GM18520 (cell line): ENCODE measurements at regions not wholly inside any gene's neighbourhood (a gene's known extent, or its start where the extent isn't known, plus 50 kb on each side); places are given as distances from the start of the nearest gene placed in this dataset.

ENCODE experiments used
- ATAC-seq: cut with Tn5 transposase; IDR thresholded peaks from one replicate; pipeline ENCODE4 v1.9.1; 2021; ENCODE audit not compliant: unreplicated experiment

- ATAC-seq, result no peak
These were observed 225.9 kb upstream of the CHST9 start for GRCh38 chr18:27411013-27411412.

DNA sequence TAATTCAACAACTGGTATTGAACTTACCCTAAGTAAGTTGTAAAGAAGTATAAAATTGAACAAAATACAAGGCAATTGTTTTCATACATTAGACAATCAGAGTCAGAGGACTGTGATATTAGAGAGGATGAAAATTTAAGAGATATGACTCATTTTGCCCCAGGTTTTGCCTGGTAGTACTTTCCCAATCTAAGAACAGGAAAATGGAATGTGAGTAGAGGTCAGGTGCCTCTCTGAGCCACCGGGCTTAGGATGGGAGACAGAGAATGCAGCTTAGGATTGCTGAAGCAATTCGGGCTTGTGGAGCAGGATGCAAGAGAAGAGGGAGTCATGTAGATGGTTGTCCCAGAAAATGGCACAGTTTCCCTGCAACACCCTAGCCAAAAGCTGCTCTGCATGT is 219.7 kb upstream of the CHST9 start:
- ATAC-seq, result no peak

DNA sequence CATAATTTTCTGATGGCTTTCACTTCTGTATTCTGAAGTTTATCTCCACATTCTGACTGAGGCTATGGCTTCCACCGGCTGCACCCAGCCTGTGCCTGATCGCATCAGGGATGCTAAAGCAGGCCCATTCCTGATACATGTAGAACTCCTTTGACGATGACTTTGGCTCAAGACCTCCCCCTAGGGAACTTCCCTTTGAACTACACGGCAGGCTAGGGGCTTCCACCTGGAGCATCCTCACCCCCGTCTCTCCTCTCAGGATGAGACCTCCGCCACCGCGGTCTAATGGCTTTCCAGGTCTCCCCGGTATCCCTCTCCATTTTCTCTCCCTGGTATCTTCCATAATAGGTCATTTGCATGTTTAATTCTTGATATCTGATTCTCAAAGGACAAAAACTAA is 214.9 kb upstream of the CHST9 start:
- ATAC-seq, result no peak

- ATAC-seq, result no peak
These were observed 210.6 kb upstream of the CHST9 start for GRCh38 chr18:27395752-27396151.

DNA sequence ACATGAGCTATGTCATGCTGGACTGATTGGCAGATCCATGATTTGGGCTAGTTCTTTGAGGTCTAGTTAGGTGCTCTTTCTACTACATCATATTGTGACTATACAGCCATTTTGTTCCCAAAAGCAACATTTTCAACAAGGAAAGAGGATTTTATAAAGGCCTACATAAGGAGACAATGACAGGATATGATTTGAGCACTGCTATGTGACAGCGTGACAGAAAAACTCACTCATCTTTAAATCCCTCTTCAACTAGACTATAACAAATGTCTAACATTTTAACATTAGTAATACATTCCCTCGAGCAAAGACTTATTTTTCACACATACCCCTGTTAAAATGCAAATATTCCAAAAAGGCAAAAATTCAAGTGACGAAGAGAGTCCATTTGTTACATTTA is 209.6 kb upstream of the CHST9 start:
- no peak for ATAC-seq

GRCh38 chr18:27382567-27383216 is 197.6 kb upstream of the CHST9 start:
- no peak for ATAC-seq

- ATAC-seq, result no peak
These were observed 193.5 kb upstream of the CHST9 start for GRCh38 chr18:27378431-27379095.

DNA sequence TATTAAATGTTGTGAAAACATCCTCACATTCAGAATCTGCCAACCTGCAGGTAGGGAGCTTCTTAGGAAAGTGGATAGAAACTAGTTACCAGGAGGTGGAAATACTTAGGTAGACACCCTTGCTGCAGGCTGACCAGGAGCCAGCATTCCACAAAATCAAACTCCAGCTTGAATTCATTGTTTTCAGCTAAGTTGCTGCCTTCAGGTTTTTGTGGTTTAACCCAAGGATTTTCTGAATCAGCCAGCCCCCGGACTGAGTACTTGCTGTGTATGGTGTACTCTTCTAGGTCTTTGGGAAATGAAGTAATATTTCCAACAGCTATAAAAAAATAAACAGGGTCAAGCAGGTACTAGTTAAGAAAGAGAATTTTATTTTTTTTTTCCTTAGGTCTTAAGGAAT is 192.1 kb upstream of the CHST9 start:
- ATAC-seq, result no peak

DNA sequence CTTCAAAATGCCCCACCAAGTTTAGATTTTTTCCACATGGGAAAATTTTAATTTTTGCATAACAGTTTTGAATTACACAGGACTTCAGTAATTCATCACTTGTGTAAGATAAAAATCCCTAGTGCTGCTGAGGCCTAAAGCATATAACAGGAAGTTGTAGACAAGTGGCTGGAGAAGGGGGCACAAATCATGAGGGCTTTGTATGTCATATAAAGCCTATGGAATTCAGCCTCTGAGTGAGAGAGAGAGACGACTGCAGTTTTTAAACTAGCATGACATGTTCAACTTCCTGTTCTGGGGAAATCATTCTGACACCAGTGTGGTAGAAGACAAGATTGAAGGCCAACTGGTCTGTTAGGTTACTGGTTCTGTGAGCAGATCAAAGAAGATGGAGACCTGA is 187.3 kb upstream of the CHST9 start:
- no peak for ATAC-seq

- no peak for ATAC-seq
These were observed 181.6 kb upstream of the CHST9 start for GRCh38 chr18:27366665-27367064.

- no peak for ATAC-seq
These were observed 181.0 kb upstream of the CHST9 start for GRCh38 chr18:27366151-27366550.

GRCh38 chr18:27363872-27364271 is 178.8 kb upstream of the CHST9 start:
- no peak for ATAC-seq

DNA sequence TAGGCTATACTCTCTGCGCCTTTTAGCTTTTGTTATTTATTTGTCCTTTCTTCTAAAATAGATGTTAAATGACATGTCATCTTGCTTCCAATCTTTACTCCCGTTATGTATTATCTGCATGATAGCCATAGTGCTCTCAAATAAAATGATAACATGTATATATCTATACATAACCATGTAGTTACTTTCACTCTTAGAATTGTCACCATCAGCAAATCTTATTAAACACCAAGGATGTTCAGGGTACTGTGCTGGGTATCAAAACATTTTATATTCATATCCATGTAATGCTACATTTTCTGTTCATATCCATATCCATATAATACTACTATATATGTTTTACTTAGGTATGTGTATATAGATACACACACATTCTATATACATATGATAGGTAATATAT is 176.4 kb upstream of the CHST9 start:
- no peak for ATAC-seq

GRCh38 chr18:27355308-27355707 is 170.2 kb upstream of the CHST9 start:
- no peak for ATAC-seq

DNA sequence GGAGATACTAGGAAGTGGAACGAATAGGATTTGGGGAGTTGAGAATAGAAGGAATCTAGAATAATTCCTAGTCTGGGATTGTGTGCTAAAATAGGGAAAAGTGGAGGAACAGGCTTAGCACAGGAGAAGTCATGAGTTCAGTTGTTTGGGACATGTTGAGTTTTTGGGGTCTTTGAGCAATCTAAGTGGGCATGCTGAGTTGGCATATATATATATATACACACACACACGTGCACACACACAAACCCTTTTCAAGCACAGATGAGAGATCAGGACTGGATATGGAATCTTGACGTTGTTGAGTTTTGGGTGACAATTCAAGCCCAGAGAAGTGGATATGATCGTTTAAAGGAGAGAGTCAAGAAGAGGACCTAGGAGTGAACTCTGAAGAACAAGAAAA is 168.2 kb upstream of the CHST9 start:
- ATAC-seq, result no peak

DNA sequence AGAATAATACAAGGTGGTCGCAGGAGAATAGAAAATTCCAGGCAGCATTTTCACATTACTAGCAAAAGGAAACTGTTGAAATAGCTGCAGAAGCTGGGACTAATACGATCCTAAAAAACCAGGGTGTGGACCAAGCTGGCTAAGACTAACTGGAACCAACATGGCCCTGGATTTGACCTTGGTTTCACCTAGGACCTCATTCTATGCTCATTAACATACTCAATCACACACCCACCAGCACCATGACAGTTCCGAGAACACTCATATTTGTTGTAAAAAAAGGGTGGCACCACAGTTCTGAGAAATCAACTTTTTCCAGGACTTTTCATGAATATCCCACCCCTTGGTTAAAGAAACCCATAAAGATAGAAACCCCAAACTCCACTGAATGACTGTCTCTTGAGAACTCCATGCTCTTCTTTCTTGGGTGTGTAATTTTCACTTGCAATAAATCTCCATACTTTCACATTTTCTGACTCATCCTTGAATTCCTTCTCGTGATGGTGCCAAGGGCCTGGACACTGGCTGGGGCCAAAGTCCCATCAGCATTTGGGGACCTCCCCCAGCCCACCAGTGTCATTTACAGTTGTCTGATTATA is 164.3 kb upstream of the CHST9 start:
- no peak for ATAC-seq

DNA sequence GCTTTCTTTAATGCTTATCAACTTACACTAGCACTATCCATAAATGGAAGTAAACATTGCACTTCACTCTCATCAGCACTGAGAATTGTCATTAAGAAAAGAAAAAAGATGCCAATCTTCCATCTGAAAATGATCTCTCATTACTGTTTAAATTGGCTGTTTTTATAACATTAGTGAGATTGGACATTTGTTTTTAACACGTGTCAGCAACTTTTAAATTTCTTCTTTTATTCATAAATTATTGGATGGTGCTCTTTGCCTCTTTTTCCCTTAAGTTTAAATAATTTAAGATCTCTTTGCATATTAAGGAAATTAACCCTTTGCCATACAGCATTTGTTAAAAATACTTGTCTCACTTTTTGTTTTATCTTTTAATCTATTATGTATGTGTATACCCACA is 146.5 kb upstream of the CHST9 start:
- no peak for ATAC-seq

- ATAC-seq, result no peak
These were observed 129.9 kb upstream of the CHST9 start for GRCh38 chr18:27314996-27315395.

DNA sequence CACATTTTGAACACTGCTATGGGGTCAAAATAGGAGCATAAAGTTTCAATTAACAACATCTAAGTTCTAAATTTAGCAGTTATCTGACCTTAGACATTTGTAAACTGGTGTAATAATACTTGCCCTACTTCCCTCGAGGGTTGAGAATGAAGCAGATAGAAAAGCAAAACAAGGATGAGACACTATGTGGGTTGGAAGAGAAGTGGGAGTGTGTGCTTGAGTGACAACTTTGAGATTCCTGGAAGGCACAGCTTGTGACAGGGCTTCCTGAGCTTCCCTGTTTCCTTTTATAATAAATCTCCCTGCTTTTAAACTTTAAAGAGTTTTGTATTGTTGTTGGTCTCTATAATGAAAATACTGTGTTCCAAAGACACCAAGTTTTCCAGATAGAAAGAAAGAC is 128.6 kb upstream of the CHST9 start:
- no peak for ATAC-seq

DNA sequence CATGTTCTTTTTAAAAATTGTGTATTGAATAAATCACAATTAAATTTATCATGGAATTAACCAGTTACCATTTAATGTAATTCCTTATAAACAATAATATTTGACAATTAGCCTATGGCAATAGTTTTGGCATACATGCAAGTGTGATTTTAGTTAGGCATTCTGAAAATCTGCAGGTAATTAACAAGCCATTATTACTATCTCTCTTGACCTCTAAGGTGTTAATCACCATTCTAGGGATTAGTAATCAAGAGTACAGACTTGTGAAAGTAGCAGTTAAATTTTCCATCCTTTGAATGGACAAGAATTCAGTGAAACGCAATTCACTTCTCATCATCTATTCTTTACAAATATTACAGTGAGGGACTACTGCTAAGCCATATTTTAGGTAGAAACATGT is 127.7 kb upstream of the CHST9 start:
- ATAC-seq, result no peak

DNA sequence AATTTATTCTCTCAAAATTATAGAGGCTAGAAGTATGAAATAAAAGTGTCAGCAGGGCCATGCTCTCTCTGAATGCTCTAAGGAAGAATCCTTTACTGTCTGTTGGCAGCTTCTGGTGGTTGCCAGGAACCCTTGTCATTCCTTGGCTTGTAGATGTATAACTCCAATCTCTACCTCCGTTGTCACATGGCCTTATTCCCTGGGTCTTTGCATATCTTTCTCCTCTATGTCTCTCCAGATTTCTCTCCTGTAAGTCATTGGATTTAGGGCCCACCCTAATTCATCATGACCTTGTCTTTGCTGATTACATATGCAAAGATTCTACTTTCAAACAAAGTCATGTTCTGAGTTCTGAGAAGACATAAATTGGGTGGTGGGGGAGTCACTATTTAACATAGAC is 127.0 kb upstream of the CHST9 start:
- ATAC-seq, result no peak

GRCh38 chr18:27311114-27311513 is 126.0 kb upstream of the CHST9 start:
- no peak for ATAC-seq
